ENCODE measurements at regions not wholly inside any gene's neighbourhood (a gene's known extent, or its start where the extent isn't known, plus 50 kb on each side); places are given as distances from the start of the nearest gene placed in this dataset.

GRCh38 chr18:44214396-44214795 lies 466.3 kb upstream of the SETBP1 start:
- TF ChIP-seq, protein P1, sequence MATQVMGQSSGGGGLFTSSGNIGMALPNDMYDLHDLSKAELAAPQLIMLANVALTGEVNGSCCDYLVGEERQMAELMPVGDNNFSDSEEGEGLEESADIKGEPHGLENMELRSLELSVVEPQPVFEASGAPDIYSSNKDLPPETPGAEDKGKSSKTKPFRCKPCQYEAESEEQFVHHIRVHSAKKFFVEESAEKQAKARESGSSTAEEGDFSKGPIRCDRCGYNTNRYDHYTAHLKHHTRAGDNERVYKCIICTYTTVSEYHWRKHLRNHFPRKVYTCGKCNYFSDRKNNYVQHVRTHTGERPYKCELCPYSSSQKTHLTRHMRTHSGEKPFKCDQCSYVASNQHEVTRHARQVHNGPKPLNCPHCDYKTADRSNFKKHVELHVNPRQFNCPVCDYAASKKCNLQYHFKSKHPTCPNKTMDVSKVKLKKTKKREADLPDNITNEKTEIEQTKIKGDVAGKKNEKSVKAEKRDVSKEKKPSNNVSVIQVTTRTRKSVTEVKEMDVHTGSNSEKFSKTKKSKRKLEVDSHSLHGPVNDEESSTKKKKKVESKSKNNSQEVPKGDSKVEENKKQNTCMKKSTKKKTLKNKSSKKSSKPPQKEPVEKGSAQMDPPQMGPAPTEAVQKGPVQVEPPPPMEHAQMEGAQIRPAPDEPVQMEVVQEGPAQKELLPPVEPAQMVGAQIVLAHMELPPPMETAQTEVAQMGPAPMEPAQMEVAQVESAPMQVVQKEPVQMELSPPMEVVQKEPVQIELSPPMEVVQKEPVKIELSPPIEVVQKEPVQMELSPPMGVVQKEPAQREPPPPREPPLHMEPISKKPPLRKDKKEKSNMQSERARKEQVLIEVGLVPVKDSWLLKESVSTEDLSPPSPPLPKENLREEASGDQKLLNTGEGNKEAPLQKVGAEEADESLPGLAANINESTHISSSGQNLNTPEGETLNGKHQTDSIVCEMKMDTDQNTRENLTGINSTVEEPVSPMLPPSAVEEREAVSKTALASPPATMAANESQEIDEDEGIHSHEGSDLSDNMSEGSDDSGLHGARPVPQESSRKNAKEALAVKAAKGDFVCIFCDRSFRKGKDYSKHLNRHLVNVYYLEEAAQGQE (IDR thresholded peaks at IDR 0.05; ENCODE audit: insufficient replicate concordance, low read depth), result no peak
- TF ChIP-seq GABPA (IDR thresholded peaks at IDR 0.05; ENCODE audit: low read depth) (no peak), POLR2AphosphoS5 (IDR thresholded peaks at IDR 0.05; ENCODE audit: low read depth) (no peak), SPI1 (IDR thresholded peaks at IDR 0.05; ENCODE audit: borderline replicate concordance, low read depth) (no peak)
- TF ChIP-seq, protein P2, sequence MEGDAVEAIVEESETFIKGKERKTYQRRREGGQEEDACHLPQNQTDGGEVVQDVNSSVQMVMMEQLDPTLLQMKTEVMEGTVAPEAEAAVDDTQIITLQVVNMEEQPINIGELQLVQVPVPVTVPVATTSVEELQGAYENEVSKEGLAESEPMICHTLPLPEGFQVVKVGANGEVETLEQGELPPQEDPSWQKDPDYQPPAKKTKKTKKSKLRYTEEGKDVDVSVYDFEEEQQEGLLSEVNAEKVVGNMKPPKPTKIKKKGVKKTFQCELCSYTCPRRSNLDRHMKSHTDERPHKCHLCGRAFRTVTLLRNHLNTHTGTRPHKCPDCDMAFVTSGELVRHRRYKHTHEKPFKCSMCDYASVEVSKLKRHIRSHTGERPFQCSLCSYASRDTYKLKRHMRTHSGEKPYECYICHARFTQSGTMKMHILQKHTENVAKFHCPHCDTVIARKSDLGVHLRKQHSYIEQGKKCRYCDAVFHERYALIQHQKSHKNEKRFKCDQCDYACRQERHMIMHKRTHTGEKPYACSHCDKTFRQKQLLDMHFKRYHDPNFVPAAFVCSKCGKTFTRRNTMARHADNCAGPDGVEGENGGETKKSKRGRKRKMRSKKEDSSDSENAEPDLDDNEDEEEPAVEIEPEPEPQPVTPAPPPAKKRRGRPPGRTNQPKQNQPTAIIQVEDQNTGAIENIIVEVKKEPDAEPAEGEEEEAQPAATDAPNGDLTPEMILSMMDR (IDR thresholded peaks at IDR 0.05; ENCODE audit: insufficient read depth, low read length), result no peak

All from HL-60 (cell line).